A172 (cell line): ENCODE measurements at regions not wholly inside any gene's neighbourhood (a gene's known extent, or its start where the extent isn't known, plus 50 kb on each side); places are given as distances from the start of the nearest gene placed in this dataset.
A peak's percentile ranks its signal among the peaks of the same experiment; 100 is the strongest.
"Not testable (repeated sequence)": the region's sequence is repeated elsewhere in the genome, so short reads cannot be mapped to it uniquely, and the experiment has no call there.

Experiments used
- DNase-seq: peaks from one replicate; pipeline ENCODE4 v3.0.0-alpha.2; 2015; ENCODE audit warnings: low spot score

DNA sequence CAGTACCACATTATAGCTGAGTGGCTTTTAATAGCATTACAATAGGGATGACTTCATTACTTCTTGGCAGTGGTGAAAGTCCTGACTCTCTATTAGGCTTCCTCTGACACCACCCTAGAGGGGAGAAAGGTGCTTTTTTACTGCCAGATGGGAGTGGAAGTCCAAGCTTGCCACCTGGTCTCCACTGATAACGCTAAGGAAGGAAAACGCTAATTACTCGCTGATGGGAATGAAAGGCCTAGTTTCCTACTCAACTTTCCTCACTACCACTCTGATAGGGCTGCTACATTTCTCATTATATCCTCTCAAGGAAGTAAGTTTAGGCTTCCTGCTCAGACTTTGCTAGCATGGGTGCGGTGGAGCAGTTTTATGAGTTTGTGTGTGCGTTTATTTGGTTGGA lies 62.3 kb upstream of the PAGE3 start:
- no peak for DNase-seq

DNA sequence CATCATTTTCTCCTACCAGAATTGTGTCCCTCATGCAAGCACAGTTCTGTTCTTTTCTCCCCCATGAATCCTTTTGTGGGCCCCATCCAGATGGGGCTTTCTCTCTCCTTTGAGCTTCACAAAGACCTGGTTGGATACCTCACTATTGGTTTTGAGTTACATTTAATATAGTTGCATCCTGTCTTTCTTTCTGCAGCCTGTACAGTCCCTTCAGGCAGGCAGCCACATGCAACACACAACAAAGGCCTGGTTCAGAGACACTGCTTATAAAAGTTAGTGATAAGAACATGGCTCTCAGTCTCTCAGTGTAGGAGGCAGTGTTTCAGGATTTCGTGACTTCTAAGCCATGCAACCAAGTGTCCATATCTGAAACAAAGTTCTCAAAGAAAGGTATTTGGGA lies 70.6 kb upstream of the PAGE3 start:
- no peak for DNase-seq

GRCh38 chrX:55336176-55336575 lies 71.5 kb upstream of the PAGE3 start:
- no peak for DNase-seq

GRCh38 chrX:55340896-55341433 lies 76.2 kb upstream of the PAGE3 start:
- no peak for DNase-seq

DNA sequence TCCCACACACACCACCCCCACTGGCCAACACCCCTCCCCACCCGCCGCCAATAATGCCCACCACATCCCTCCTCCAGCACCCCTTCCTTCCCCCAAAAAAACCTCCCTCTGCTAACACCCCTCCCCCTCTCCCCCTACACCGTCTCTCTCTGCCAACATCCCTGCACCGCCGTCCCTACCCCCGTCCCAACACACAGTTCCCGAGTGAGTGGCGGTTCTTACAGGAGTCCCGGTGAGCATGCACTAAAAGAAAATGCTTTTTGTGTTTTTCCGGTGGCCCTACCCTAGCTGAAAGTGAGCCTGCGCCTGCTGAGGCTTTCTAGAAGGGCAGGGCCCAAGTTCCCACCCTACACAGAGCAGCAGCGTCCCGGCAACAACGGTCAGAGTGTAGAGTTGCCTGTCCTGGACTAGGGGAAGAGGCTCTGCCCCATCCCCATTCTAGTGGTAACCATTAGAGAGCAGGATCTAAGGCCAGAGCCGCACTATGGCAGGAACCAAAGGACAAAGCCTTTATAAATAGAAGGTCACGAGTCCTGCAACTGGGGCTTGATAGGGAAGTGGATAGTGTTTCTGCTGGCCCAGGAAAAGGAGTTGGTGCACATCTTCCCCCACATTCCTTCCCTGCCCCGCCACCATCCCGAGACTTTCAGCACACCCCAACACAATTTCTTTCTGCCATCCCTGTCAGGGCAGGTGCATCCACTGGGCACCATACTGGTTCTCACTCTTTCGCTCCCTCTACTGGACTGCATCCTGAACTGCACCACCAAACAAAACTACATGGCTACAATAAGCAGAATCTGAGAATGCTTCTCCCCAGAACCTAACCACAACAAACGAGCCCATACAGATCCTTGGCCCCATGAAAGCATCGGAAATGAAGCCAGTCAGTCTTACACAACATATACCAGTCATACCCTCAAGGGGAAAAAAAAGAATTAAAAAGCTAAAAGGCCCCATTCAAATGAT lies 78.1 kb upstream of the PAGE3 start:
- peak; percentile 1 for DNase-seq

GRCh38 chrX:55356609-55357008 lies 91.9 kb upstream of the PAGE3 start:
- no peak for DNase-seq

DNA sequence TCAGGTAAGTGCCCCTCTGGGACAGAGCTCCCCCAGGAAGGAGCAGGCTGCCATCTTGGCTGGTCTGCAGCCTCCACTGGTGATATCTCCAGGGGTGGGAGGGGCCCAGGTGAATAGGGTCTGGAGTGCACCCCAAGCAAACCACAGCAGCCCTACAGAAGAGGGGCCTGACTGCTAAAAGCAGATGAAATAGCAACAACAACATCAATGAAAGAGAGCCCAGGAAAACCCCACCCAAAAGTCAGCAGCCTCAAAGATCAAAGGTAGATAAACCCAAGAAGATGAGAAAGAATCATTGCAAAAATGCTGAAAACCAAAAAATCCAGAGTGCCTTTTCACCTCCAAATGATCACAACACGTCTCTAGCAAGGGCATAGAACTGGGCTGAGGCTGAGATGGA lies 92.5 kb upstream of the PAGE3 start:
- no peak for DNase-seq

GRCh38 chrX:55379396-55379795 lies 72.5 kb upstream of the MAGEH1 start:
- DNase-seq: no peak

DNA sequence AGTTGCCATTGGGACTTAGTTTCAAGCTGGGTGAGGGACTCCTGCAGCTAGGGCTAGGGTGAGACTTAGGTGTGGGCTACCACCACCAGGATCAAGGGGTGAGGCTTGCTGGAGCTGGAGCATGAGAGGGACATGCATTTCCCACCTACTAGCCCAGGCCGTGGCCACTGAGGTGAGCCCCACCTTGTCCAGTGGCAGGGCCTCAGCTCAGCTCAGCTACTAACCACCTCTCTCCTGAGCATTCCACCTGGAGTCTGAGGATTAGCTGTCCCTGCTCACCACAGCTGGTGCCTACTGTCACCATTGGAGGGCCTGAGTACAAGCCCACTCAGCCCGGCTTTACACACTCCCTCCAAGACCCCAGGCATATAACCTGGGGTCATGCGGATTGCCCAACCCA lies 62.6 kb upstream of the MAGEH1 start:
- no peak for DNase-seq

DNA sequence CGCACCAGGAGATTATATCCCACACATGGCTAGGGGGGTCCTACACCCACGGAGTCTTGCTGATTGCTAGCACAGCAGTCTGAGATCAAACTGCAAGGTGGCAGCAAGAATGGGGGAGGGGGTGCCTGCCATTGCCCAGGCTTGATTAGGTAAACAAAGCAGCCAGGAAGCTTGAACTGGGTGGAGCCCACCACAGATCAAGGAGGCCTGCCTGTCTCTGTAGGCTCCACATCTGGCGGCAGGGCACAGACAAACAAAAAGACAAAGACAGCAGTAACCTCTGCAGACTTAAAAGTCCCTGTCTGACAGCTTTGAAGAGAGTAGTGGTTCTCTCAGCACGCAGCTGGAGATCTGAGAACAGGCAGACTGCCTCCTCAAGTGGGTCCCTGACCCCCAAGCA lies 55.1 kb upstream of the MAGEH1 start:
- DNase-seq: not testable (repeated sequence)
